H9 (cell line): ENCODE measurements at regions not wholly inside any gene's neighbourhood (a gene's known extent, or its start where the extent isn't known, plus 50 kb on each side); places are given as distances from the start of the nearest gene placed in this dataset.

Experiments used
- DNase-seq: peaks from one replicate; pipeline ENCODE4 v3.0.0-alpha.2; 2017
- H2AFZ ChIP-seq: one replicate; pipeline ENCODE4 v1.6.1; 2013; ENCODE audit warnings: mild to moderate bottlenecking, low read length, control low read depth, moderate library complexity
- H2AK5ac ChIP-seq: 2 replicates; pipeline ENCODE4 v1.6.1; 2013; ENCODE audit warnings: low read length, control low read depth, mixed read lengths; ENCODE audit not compliant: insufficient read length
- H2BK120ac ChIP-seq: one replicate; pipeline ENCODE4 v1.6.1; 2013; ENCODE audit warnings: low read depth, mild to moderate bottlenecking, low read length, control low read depth, inconsistent platforms; ENCODE audit not compliant: poor library complexity, severe bottlenecking
- H2BK12ac ChIP-seq: 2 replicates; pipeline ENCODE4 v1.6.1; 2013; ENCODE audit warnings: low read length, control low read depth, mixed read lengths, low read depth; ENCODE audit not compliant: insufficient read length
- H2BK15ac ChIP-seq: 2 replicates; pipeline ENCODE4 v1.6.1; 2013; ENCODE audit warnings: low read depth, low read length, control low read depth
- H2BK20ac ChIP-seq: one replicate; pipeline ENCODE4 v1.6.1; 2013; ENCODE audit warnings: low read depth, mild to moderate bottlenecking, low read length, control low read depth, inconsistent platforms; ENCODE audit not compliant: poor library complexity, severe bottlenecking
- H2BK5ac ChIP-seq: 2 replicates; pipeline ENCODE4 v1.6.1; 2013; ENCODE audit warnings: low read length, control low read depth, mixed read lengths; ENCODE audit not compliant: insufficient read length
- H3K14ac ChIP-seq: 2 replicates; pipeline ENCODE4 v1.6.1; 2013; ENCODE audit warnings: low read length, control low read depth; ENCODE audit not compliant: insufficient read depth
- H3K18ac ChIP-seq: 2 replicates; pipeline ENCODE4 v1.6.1; 2013; ENCODE audit warnings: low read depth, mild to moderate bottlenecking, mixed read lengths, low read length, control low read depth; ENCODE audit not compliant: insufficient read length
- H3K23ac ChIP-seq: 2 replicates; pipeline ENCODE4 v1.6.1; 2013; ENCODE audit warnings: low read length, control low read depth, mixed read lengths, low read depth; ENCODE audit not compliant: insufficient read length
- H3K23me2 ChIP-seq: 2 replicates; pipeline ENCODE4 v1.6.1; 2013; ENCODE audit warnings: low read depth, mild to moderate bottlenecking, mixed read lengths, low read length, control low read depth; ENCODE audit not compliant: insufficient read length, poor library complexity, severe bottlenecking
- H3K27ac ChIP-seq: 2 replicates; pipeline ENCODE4 v1.5.1; 2013; ENCODE audit warnings: low read length, control low read depth, mixed read lengths, low read depth; ENCODE audit not compliant: insufficient read length
- H3K27me3 ChIP-seq: 2 replicates; pipeline ENCODE4 v1.6.1; 2013; ENCODE audit warnings: low read length, control low read depth, inconsistent platforms; ENCODE audit not compliant: insufficient read depth
- H3K4ac ChIP-seq: 2 replicates; pipeline ENCODE4 v1.6.1; 2013; ENCODE audit warnings: low read depth, mild to moderate bottlenecking, control low read depth, inconsistent platforms, low read length, moderate library complexity
- H3K4me1 ChIP-seq: 2 replicates; pipeline ENCODE4 v1.6.1; 2013; ENCODE audit warnings: low read length, control low read depth, inconsistent platforms; ENCODE audit not compliant: insufficient read depth
- H3K4me2 ChIP-seq: 2 replicates; pipeline ENCODE4 v1.6.1; 2013; ENCODE audit warnings: low read length, control low read depth, mixed read lengths; ENCODE audit not compliant: insufficient read length, insufficient read depth
- H3K56ac ChIP-seq: 2 replicates; pipeline ENCODE4 v1.6.1; 2013; ENCODE audit warnings: low read depth, mild to moderate bottlenecking, mixed read lengths, low read length, control low read depth; ENCODE audit not compliant: insufficient read length
- H3K79me1 ChIP-seq: 2 replicates; pipeline ENCODE4 v1.6.1; 2013; ENCODE audit warnings: low read depth, mild to moderate bottlenecking, moderate library complexity, low read length, control low read depth, inconsistent platforms; ENCODE audit not compliant: insufficient read depth, poor library complexity, severe bottlenecking
- H3K79me2 ChIP-seq: 2 replicates; pipeline ENCODE4 v1.6.1; 2013; ENCODE audit warnings: low read length, control low read depth, inconsistent platforms; ENCODE audit not compliant: insufficient read depth
- H3K9ac ChIP-seq: 2 replicates; pipeline ENCODE4 v1.6.1; 2013; ENCODE audit warnings: low read length, control low read depth, mixed read lengths; ENCODE audit not compliant: insufficient read length; ENCODE audit errors: extremely low read depth
- H3K9me3 ChIP-seq: one replicate; pipeline ENCODE4 v1.6.1; 2013; ENCODE audit warnings: low read depth, low read length, inconsistent platforms; ENCODE audit not compliant: control insufficient read depth
- H3T11ph ChIP-seq: one replicate; pipeline ENCODE4 v1.6.1; 2013; ENCODE audit warnings: mild to moderate bottlenecking, low read length, control low read depth, inconsistent platforms
- H4K20me1 ChIP-seq: one replicate; pipeline ENCODE4 v1.6.1; 2013; ENCODE audit not compliant: control insufficient read depth, insufficient read length, insufficient read depth
- H4K5ac ChIP-seq: 2 replicates; pipeline ENCODE4 v1.6.1; 2013; ENCODE audit warnings: low read depth, mild to moderate bottlenecking, mixed read lengths, low read length, control low read depth; ENCODE audit not compliant: insufficient read length
- H4K8ac ChIP-seq: replicated peaks from 2 replicates; pipeline ENCODE4 v1.6.1; 2013; ENCODE audit warnings: low read length, control low read depth, mixed read lengths, low read depth; ENCODE audit not compliant: insufficient read length
- H4K91ac ChIP-seq: 2 replicates; pipeline ENCODE4 v1.6.1; 2013; ENCODE audit warnings: low read depth, mild to moderate bottlenecking, moderate library complexity, mixed read lengths, low read length, control low read depth; ENCODE audit not compliant: insufficient read length
- H3K27ac Mint-ChIP-seq, 3 experiments: 2 replicates in 2 of 3; 3 replicates in 1 of 3; pipeline ENCODE4 v1.8.0; 2020 to 2021; ENCODE audit warnings: mixed read lengths in 3 of 3, mild to moderate bottlenecking in 1 of 3, moderate library complexity in 1 of 3
- H3K27me3 Mint-ChIP-seq: 2 replicates; pipeline ENCODE4 v1.8.0; 2021; ENCODE audit warnings: low read depth, mild to moderate bottlenecking, moderate library complexity, mixed read lengths
- H3K36me3 Mint-ChIP-seq, 3 experiments: 2 replicates in 2 of 3; 3 replicates in 1 of 3; pipeline ENCODE4 v1.8.0; 2020 to 2021; ENCODE audit warnings: low read depth in 3 of 3, mixed read lengths in 3 of 3; ENCODE audit not compliant: insufficient read depth in 1 of 3
- H3K4me1 Mint-ChIP-seq, 2 experiments: 2 replicates each; pipeline ENCODE4 v1.8.0; 2020; ENCODE audit warnings: mixed read lengths in 2 of 2
- H3K4me3 Mint-ChIP-seq, 2 experiments: 2 replicates in 1 of 2; 3 replicates in 1 of 2; pipeline ENCODE4 v1.8.0; 2020 to 2021; ENCODE audit warnings: mild to moderate bottlenecking in 2 of 2, mixed read lengths in 2 of 2, moderate library complexity in 1 of 2
- H3K9me3 Mint-ChIP-seq, 2 experiments: 2 replicates in 1 of 2; 3 replicates in 1 of 2; pipeline ENCODE4 v1.8.0; 2020; ENCODE audit warnings: mild to moderate bottlenecking in 2 of 2, mixed read lengths in 2 of 2, moderate library complexity in 1 of 2
- WGBS: extraction: QIAGEN DNeasy Blood & Tissue Kit; methylation state at CpG from one replicate; pipeline ENCODE4 v1.1.7; 2013; ENCODE audit warnings: missing lambda C conversion rate, low lambda C conversion rate, mixed read lengths; ENCODE audit not compliant: insufficient read length; ENCODE audit errors: extremely low coverage; 5-methylcytosine and 5-hydroxymethylcytosine counted together
- TF ChIP-seq, protein P1 (sequence below): fragments of 200-600 bp; sonication (generic); conservative IDR thresholded peaks from 3 replicates; pipeline ENCODE4 v1.8.0; 2021; ENCODE audit warnings: antibody characterized with exemption, mild to moderate bottlenecking

DNA sequence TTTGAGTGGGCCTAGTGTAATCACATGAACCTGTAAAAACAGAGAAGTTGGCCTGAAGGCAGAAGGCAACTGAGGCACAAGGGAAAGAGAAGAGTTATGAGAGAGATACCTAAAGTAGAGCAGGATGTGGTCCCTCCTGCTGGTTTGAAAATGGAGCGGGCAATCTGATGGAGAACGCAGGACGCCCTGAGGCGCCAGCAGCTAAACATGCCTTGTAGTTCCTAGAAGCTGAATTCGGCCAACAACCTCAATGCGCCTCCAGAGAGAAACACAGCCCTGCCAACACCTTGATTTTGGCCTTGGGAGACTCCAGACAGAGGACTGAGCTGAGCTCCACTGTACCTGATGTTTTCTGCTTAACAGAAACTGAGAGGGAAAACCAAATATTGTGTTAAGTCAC lies 469.9 kb downstream of the SOCS6 start:
- H3K27me3 Mint-ChIP-seq = peaks cover 2% of the 10 kb centered on the region

More for the DNA sequence above, 469.9 kb downstream of the SOCS6 start:
- no peak overlapping the region for H2BK5ac ChIP-seq
- no peaks in the 10 kb centered on the region for H3K79me2 ChIP-seq
- no peak overlapping the region for H3K23ac ChIP-seq
- H2BK120ac ChIP-seq = no peak overlapping the region
- H3K4ac ChIP-seq = no peak overlapping the region
- H4K91ac ChIP-seq = no peak overlapping the region
- H3K9ac ChIP-seq = no peak overlapping the region
- no peak overlapping the region for H3T11ph ChIP-seq
- no peak overlapping the region for H4K8ac ChIP-seq
- no peak overlapping the region for H4K5ac ChIP-seq
- H2BK15ac ChIP-seq = no peak overlapping the region
- no peaks in the 10 kb centered on the region for H3K4me1 ChIP-seq
- H3K56ac ChIP-seq = no peak overlapping the region
- H2AK5ac ChIP-seq = no peak overlapping the region
- H3K23me2 ChIP-seq = no peaks in the 10 kb centered on the region
- no peaks in the 10 kb centered on the region for H3K27me3 ChIP-seq
- no peak overlapping the region for H2BK12ac ChIP-seq
- H3K36me3 Mint-ChIP-seq = no peaks in the 10 kb centered on the region
- H3K4me3 Mint-ChIP-seq = no peak overlapping the region
- no peak for DNase-seq
- H3K9me3 Mint-ChIP-seq = no peaks in the 10 kb centered on the region; a peak in 1 of 5 replicates
- no peaks in the 10 kb centered on the region for H4K20me1 ChIP-seq
- WGBS = no CpG with 5 or more reads among the region's 6 CpGs
- no peak overlapping the region for H2BK20ac ChIP-seq
- H2AFZ ChIP-seq = no peak overlapping the region
- TF ChIP-seq, protein P1, sequence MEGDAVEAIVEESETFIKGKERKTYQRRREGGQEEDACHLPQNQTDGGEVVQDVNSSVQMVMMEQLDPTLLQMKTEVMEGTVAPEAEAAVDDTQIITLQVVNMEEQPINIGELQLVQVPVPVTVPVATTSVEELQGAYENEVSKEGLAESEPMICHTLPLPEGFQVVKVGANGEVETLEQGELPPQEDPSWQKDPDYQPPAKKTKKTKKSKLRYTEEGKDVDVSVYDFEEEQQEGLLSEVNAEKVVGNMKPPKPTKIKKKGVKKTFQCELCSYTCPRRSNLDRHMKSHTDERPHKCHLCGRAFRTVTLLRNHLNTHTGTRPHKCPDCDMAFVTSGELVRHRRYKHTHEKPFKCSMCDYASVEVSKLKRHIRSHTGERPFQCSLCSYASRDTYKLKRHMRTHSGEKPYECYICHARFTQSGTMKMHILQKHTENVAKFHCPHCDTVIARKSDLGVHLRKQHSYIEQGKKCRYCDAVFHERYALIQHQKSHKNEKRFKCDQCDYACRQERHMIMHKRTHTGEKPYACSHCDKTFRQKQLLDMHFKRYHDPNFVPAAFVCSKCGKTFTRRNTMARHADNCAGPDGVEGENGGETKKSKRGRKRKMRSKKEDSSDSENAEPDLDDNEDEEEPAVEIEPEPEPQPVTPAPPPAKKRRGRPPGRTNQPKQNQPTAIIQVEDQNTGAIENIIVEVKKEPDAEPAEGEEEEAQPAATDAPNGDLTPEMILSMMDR = no peak
- H3K14ac ChIP-seq = no peak overlapping the region
- peaks cover 5 to 8% of the 10 kb centered on the region in 2 experiments for H3K4me1 Mint-ChIP-seq
- no peak overlapping the region for H3K27ac Mint-ChIP-seq
- no peaks in the 10 kb centered on the region for H3K9me3 ChIP-seq
- no peak overlapping the region for H3K27ac ChIP-seq
- H3K79me1 ChIP-seq = no peaks in the 10 kb centered on the region
- H3K4me2 ChIP-seq = no peak overlapping the region
- H3K18ac ChIP-seq = no peak overlapping the region
